Muscle layer of duodenum (tissue), 2 donors: ENCODE measurements at regions not wholly inside any gene's neighbourhood (a gene's known extent, or its start where the extent isn't known, plus 50 kb on each side); places are given as distances from the start of the nearest gene placed in this dataset.

Experiments
- H3K27ac ChIP-seq: one replicate; pipeline ENCODE4 v1.7.0; 2013; ENCODE audit warnings: mild to moderate bottlenecking, low read length
- H3K27me3 ChIP-seq: one replicate; pipeline ENCODE4 v1.7.0; 2013; ENCODE audit warnings: low read depth, mild to moderate bottlenecking, control low read depth, low read length
- H3K36me3 ChIP-seq, 2 donors: one replicate each; pipeline ENCODE4 v1.7.0; 2013; ENCODE audit warnings: low read length in 2 of 2, control low read depth in 1 of 2, mild to moderate bottlenecking in 1 of 2; ENCODE audit not compliant: insufficient read depth in 2 of 2, control insufficient read depth in 1 of 2
- H3K4me1 ChIP-seq, 2 donors: one replicate each; pipeline ENCODE4 v1.7.0; 2013; ENCODE audit warnings: low read length in 2 of 2, mild to moderate bottlenecking in 2 of 2, control low read depth in 1 of 2, moderate library complexity in 1 of 2; ENCODE audit not compliant: insufficient read depth in 2 of 2, control insufficient read depth in 1 of 2
- H3K4me3 ChIP-seq, 2 donors: one replicate each; pipeline ENCODE4 v1.7.0; 2013; ENCODE audit warnings: low read length in 2 of 2, low read depth in 1 of 2, mild to moderate bottlenecking in 1 of 2
- H3K9me3 ChIP-seq, 2 donors: one replicate each; pipeline ENCODE4 v1.7.0; 2013; ENCODE audit warnings: low read length in 2 of 2, control low read depth in 1 of 2, mild to moderate bottlenecking in 1 of 2; ENCODE audit not compliant: control insufficient read depth in 1 of 2
- donor health status: healthy.

DNA sequence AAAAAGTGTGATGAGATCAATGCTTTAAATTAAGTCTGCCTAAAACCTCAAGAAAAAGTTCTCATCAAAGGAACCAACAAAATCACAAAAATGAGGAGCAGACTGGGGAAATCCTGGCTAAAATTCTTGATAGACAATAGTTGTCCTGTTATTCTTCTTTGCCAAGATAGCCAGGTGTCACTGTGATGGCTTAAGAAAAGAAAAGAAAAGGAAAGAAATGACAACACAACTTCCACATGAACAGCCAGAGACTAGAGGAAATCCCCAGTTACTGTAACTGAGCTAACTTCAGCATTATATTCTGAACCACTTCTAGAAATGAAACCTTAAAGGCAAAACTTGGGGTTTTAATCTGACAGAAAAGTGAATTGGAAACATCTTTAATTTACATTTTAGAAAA lies 129.6 kb downstream of the CD24 start:
- Histone ChIP-seq H3K4me3 (no peak overlapping the region), H3K27ac (no peak overlapping the region), H3K4me1 (no peaks in the 10 kb centered on the region), H3K36me3 (no peaks in the 10 kb centered on the region), H3K9me3 (no peaks in the 10 kb centered on the region), H3K27me3 (no peaks in the 10 kb centered on the region)

DNA sequence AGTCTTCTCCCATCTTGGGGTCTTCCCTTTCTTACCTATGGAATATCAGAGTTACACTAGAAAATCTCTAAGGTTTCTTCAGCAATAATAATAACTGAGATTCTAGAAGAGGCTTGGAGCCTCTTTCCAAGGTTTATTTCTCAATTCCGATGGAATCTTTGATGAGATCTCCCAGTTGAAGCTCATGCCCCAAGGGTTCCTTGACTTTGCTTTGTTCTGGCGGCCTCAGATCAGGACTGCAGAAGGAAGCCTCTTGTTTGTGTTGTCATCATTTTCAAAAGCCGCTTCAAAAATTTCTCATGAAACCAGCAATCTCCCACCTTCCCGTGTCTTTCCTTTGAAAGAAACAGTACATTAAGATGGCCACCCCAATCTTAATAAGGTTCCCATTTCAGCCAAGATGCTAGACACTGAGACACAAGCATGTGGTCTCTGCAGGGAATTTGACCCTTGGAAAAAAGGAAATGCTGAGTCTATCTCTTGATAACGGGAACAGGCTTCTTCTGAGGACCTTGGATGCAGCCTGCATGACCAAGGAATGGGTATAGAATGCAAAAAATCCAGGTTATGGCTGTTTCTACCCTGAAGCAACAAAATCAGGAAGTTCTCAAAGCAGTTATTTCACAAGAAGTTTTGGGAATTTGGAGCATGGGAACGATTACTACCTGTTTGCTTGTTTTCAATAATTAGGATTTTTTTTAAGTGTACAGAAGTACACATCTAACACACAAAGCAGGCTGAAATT lies 141.6 kb downstream of the CD24 start:
- Histone ChIP-seq H3K9me3 (no peaks in the 10 kb centered on the region), H3K4me1 (no peaks in the 10 kb centered on the region), H3K4me3 (no peak overlapping the region)

DNA sequence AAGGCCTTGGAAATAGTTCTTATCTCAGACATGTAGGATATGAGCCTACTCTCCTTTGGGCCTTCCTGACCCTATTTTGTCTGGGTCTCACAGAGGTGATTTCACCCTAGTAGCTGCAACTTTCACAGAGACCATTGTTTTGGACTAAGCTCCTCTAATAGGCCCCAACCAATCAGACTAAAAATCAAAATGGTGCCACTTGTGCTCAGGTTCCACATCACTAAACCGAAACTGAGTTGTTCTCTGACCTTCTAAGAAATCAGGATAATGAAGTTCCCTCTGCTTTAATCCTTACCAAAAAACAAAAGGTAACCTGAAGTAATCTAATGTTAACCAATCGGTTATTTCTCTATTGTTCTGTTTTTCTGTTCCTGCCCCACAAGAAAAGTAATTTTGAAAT lies 143.6 kb downstream of the CD24 start:
- no peak overlapping the region for H3K27ac ChIP-seq
- no peaks in the 10 kb centered on the region for H3K36me3 ChIP-seq
- H3K4me3 ChIP-seq, result no peak overlapping the region
- no peaks in the 10 kb centered on the region for H3K4me1 ChIP-seq
- no peaks in the 10 kb centered on the region for H3K9me3 ChIP-seq
- no peaks in the 10 kb centered on the region for H3K27me3 ChIP-seq

More for the DNA sequence above, 141.6 kb downstream of the CD24 start:
- Histone ChIP-seq H3K27ac (no peak overlapping the region), H3K36me3 (no peaks in the 10 kb centered on the region), H3K27me3 (no peaks in the 10 kb centered on the region)

DNA sequence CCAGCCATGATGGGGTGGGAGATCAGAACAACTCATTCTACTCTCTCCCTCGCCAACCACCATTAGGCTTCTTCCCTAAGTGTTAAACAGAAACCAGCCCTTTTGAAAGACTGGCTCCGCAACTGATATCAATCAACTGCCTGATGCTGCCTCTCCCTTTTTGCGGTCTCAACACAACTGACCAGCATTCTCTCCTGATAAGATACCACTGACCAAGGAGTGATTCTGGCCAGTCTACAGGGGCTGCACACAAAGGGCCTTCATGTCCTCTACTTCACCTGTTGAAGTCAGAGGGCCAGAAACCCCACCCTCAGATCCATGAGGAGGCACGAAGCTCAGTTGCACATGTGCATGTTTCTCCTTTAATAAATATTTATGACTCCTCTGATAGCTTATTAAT lies 145.1 kb downstream of the CD24 start:
- H3K9me3 ChIP-seq, result no peaks in the 10 kb centered on the region
- H3K4me1 ChIP-seq, result no peaks in the 10 kb centered on the region
- no peaks in the 10 kb centered on the region for H3K36me3 ChIP-seq
- H3K27me3 ChIP-seq, result no peaks in the 10 kb centered on the region
- no peak overlapping the region for H3K27ac ChIP-seq
- no peak overlapping the region for H3K4me3 ChIP-seq

DNA sequence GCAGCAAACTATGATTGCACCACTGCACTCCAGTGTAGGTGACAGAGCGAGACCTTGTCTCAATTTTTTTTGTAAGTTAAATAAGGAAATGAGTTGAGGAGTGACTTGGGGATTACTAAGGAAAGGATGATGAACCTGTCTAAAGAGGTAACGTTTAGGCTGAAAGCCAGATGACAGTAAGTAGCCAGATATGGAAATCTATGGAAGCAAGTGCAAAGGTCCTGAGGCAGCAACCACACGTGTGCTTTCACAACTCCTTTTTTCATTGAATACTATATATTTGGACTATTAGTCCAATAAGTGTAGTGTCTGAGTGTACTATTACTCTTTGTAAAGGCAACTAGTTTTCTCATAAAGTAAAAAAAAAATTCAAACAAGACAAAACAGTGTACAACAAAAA lies 147.4 kb downstream of the CD24 start:
- no peak overlapping the region for H3K27ac ChIP-seq
- H3K9me3 ChIP-seq, result no peaks in the 10 kb centered on the region
- H3K27me3 ChIP-seq, result no peaks in the 10 kb centered on the region
- H3K4me1 ChIP-seq, result no peaks in the 10 kb centered on the region
- H3K36me3 ChIP-seq, result no peaks in the 10 kb centered on the region
- no peak overlapping the region for H3K4me3 ChIP-seq

DNA sequence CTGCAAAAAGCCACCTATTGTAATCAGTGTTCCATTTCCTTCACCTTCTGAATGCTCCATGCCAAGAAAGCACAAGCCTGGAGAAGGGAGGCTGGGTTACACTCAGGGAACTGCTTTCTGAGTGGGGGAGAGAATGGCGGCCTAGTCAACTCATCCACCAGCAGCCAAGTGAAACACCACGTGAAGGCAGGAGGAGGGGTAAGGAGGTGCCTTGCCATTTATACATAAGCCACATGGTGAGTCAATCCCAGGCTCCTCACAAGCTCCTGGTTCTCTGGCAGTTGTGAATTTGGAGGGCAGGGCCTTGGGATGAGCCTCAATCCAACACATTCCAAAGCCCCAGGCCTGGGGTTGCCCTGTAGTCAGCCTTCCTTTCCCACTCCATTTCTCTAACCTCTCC lies 149.4 kb downstream of the CD24 start:
- Histone ChIP-seq H3K36me3 (no peaks in the 10 kb centered on the region), H3K9me3 (no peaks in the 10 kb centered on the region), H3K27me3 (no peaks in the 10 kb centered on the region), H3K4me1 (no peaks in the 10 kb centered on the region), H3K4me3 (no peak overlapping the region), H3K27ac (no peak overlapping the region)

DNA sequence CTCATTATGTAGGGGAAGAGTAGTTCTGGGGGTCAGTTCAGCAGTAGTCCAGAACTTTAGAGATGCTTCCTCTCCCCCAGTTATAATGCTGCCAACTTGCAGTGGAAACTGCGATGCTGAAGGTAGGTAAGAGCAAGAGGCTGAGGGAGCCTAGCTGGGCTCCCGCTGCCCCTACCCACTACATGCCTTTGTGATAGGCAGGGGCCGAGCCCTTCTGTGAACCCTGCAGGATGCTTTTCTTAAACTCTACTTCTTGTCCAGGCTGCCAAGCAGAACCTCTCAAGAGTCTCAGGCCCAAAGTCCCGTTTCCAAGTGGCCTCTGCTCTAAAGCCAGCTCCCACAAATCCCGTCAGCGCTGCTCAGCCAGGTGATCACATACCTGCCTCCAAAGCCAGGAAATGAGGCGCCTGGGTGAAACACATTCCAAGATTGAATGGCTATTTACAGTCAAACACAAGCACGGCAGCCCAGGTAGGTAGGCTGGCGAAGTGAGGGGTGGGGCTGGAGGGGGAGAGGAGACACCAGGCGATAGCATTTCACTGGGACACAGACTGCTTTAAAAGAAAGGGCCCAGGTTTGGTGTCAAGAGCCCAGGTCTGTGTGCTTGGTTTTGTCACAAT lies 150.7 kb downstream of the CD24 start:
- Histone ChIP-seq H3K4me1 (no peaks in the 10 kb centered on the region), H3K27me3 (no peaks in the 10 kb centered on the region), H3K4me3 (no peak overlapping the region), H3K27ac (no peak overlapping the region), H3K36me3 (no peaks in the 10 kb centered on the region), H3K9me3 (no peaks in the 10 kb centered on the region)

DNA sequence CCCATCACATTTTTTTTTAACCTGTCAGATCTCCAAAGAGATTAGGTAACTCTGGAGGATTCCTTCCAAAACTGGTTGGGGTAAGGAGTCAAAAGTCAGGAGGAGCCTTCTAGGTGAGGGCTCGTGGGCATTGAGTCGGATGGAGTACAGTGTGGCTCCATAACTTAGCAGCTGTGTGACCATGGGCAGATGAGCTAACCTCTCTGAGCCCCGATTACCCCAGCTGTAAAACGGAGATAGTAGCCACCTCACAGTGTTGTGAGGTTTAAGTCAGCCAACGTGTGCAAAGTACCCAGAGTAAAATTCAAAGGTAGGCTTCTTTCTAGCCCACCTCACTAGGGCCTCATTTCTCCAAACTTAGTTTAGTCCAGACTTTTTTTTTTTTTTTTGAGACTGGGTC lies 151.5 kb downstream of the CD24 start:
- Histone ChIP-seq H3K9me3 (no peaks in the 10 kb centered on the region), H3K4me3 (no peak overlapping the region), H3K4me1 (no peaks in the 10 kb centered on the region), H3K27me3 (no peaks in the 10 kb centered on the region), H3K36me3 (no peaks in the 10 kb centered on the region), H3K27ac (no peak overlapping the region)

DNA sequence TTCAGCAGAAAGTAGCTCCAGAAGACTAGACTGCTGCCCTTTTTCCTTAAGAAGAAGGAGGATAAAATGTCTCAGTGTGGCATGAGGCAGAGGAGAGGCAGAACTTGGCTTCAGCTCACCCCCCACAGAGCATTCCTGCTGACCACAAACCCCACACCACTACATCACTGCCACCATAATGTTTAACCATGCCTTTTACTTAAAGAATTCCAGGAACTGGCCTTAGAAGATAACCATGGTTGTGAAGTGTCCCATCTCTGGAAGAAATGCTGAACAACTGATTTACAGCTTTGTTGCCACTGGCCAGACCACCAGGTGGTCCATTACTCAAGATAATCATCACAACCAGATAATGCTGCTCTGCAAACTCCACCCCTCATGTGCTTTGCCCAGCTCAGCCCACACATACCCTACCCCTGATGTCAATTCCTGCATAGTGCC lies 154.1 kb downstream of the CD24 start:
- Histone ChIP-seq H3K4me1 (no peaks in the 10 kb centered on the region), H3K4me3 (no peak overlapping the region), H3K9me3 (no peaks in the 10 kb centered on the region), H3K36me3 (no peaks in the 10 kb centered on the region), H3K27ac (no peak overlapping the region), H3K27me3 (no peaks in the 10 kb centered on the region)

DNA sequence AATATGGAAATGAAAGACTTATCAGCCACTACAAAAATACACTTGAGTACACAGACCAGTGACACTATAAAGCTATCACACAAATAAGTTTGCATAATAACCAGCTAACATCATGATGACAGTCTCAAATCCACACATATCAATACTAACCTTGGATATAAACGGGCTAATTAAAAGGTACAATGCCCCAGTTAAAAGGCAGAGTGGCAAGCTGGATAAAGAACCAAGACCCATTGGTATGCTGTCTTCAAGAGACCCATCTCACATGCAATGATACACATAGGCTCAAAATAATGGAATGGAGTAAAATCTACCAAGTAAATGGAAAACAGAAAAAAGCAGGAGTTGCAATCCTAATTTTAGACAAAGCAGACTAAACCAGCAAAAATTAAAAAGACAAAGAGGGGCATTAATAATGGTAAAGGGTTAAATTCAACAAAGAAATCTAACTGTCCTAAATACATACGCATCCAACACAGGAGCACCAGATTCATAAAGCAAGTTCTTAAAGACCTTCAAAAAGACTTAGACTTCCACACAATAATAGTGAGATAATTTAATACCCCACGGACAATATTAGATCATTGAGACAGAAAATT lies 163.3 kb downstream of the CD24 start:
- H3K9me3 ChIP-seq, result peaks cover 12 to 35% of the 10 kb centered on the region in 2 donors
- H3K27me3 ChIP-seq, result no peaks in the 10 kb centered on the region
- no peak overlapping the region for H3K27ac ChIP-seq
- H3K36me3 ChIP-seq, result no peaks in the 10 kb centered on the region
- no peak overlapping the region for H3K4me3 ChIP-seq
- no peaks in the 10 kb centered on the region for H3K4me1 ChIP-seq

DNA sequence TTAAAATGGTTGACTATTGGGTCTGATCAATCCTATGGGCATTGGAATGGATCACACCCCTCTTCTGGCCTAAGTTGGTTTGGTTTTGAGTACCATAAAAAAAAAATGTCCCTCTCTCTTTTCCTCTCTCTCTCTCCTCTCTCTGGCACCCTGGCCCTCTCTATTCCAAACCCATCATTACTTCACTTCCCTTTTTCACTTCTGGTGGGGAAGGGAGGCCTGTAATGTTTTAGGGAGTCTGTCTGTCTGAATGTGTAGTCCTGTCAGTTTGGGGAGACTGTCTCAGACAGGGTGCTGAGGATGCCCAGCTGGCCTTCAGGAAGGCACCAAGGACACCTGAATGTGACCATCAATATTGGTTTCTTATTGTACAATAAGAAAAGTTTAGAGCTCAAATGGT lies 165.8 kb downstream of the CD24 start:
- no peak overlapping the region for H3K27ac ChIP-seq
- no peaks in the 10 kb centered on the region for H3K4me1 ChIP-seq
- no peaks in the 10 kb centered on the region for H3K27me3 ChIP-seq
- no peaks in the 10 kb centered on the region for H3K36me3 ChIP-seq
- H3K9me3 ChIP-seq, result peaks cover 12 to 35% of the 10 kb centered on the region in 2 donors
- peak overlapping the region; percentile 17 to 22 for H3K4me3 ChIP-seq
